Endothelial cell of umbilical vein (primary cell): ENCODE measurements at regions not wholly inside any gene's neighbourhood (a gene's known extent, or its start where the extent isn't known, plus 50 kb on each side); places are given as distances from the start of the nearest gene placed in this dataset.

ENCODE experiments used
- BruUV-seq: library from RNA; stranded (reverse); fragments of 400-500 nt; replicated peaks from 2 replicates; lab custom pipeline; 2021; lab: Mats Ljungman, UMichigan
- CTCF ChIA-PET: fragments of 300-600, 350-600 bp; sonication (Branson Sonifier 250); formaldehyde crosslinking; loops from one replicate; lab custom pipeline; 2021; ENCODE audit warnings: antibody characterized with exemption, inconsistent platforms; lab: Charles Lee
- POLR2A ChIA-PET: fragments of 300-600, 350-600 bp; sonication (Branson Sonifier 250); formaldehyde crosslinking; loops from one replicate; lab custom pipeline; 2021; ENCODE audit warnings: antibody characterized with exemption, inconsistent platforms; lab: Charles Lee
- DNase-seq: peaks from one replicate; pipeline ENCODE4 v3.0.0-alpha.2; 2011; ENCODE audit warnings: low read depth, low spot score
- FAIRE-seq: peaks from 2 replicates; lab custom pipeline; 2011; peaks lifted over from hg19 to GRCh38; lab: Jason Lieb, UNC
- H2AFZ ChIP-seq: 2 replicates; pipeline ENCODE4 v1.6.0; 2012; ENCODE audit warnings: low read depth, low read length, control low read depth, inconsistent platforms
- H3K27ac ChIP-seq: 2 replicates; pipeline ENCODE4 v1.5.1; 2011; ENCODE audit warnings: low read depth, mild to moderate bottlenecking, control low read depth, low read length, moderate library complexity; ENCODE audit not compliant: insufficient read depth
- H3K27me3 ChIP-seq, 2 experiments: 2 replicates each; pipeline versions ENCODE4 v1.6.0 to v1.6.1; 2011; ENCODE audit warnings: low read length in 2 of 2, mixed read lengths in 1 of 2; ENCODE audit not compliant: control insufficient read depth in 2 of 2, insufficient read depth in 2 of 2
- H3K36me3 ChIP-seq, 2 experiments: 2 replicates in 1 of 2; 3 replicates in 1 of 2; pipeline ENCODE4 v1.5.1; 2011; ENCODE audit warnings: low read length in 2 of 2, mild to moderate bottlenecking in 1 of 2, moderate library complexity in 1 of 2; ENCODE audit not compliant: control insufficient read depth in 2 of 2, insufficient read depth in 2 of 2; ENCODE audit errors: extremely low read depth in 1 of 2
- H3K4me1 ChIP-seq: 3 replicates; pipeline ENCODE4 v1.5.1; 2011; ENCODE audit warnings: mild to moderate bottlenecking, low read length; ENCODE audit not compliant: control insufficient read depth, insufficient read depth; ENCODE audit errors: extremely low read depth
- H3K4me2 ChIP-seq: 2 replicates; pipeline ENCODE4 v1.6.1; 2011; ENCODE audit warnings: low read length, control low read depth, mixed read lengths; ENCODE audit not compliant: insufficient read depth
- H3K4me3 ChIP-seq, 3 experiments: fragments of 200-600 bp in 1 of 3; sonication (generic), shearing (Covaris generic) in 1 of 3; replicated peaks in 1 of 3; 2 replicates each; pipeline ENCODE4 v1.5.1; 2011 to 2016; ENCODE audit warnings: control low read depth in 3 of 3, low read length in 3 of 3, mild to moderate bottlenecking in 2 of 3, inconsistent platforms in 1 of 3, low read depth in 1 of 3, moderate library complexity in 1 of 3; ENCODE audit not compliant: insufficient read depth in 1 of 3
- H3K79me2 ChIP-seq: 2 replicates; pipeline ENCODE4 v1.6.0; 2012; ENCODE audit warnings: low read length, inconsistent platforms; ENCODE audit not compliant: control insufficient read depth, insufficient read depth
- H3K9ac ChIP-seq: replicated peaks from 2 replicates; pipeline ENCODE3; 2011; ENCODE audit warnings: low read length, control low read depth; ENCODE audit not compliant: insufficient read depth; ENCODE audit errors: extremely low read depth
- H3K9me1 ChIP-seq: replicated peaks from 3 replicates; pipeline ENCODE4 v1.6.0; 2011; ENCODE audit warnings: mild to moderate bottlenecking, low read length; ENCODE audit not compliant: control insufficient read depth, insufficient read depth; ENCODE audit errors: extremely low read depth
- H3K9me3 ChIP-seq: replicated peaks from 2 replicates; pipeline ENCODE4 v1.5.1; 2012; ENCODE audit warnings: low read length, inconsistent platforms; ENCODE audit not compliant: control insufficient read depth, insufficient read depth
- H4K20me1 ChIP-seq: replicated peaks from 2 replicates; pipeline ENCODE3; 2011; ENCODE audit warnings: mild to moderate bottlenecking, low read length; ENCODE audit not compliant: control insufficient read depth, insufficient read depth; ENCODE audit errors: extremely low read depth
- EZH2 ChIP-seq: IDR thresholded peaks from 2 replicates; pipeline ENCODE4 v1.6.1; 2012; ENCODE audit warnings: borderline replicate concordance, low read depth, mild to moderate bottlenecking, moderate library complexity, low read length, inconsistent platforms; ENCODE audit not compliant: severe bottlenecking
- FOS ChIP-seq: IDR thresholded peaks from 2 replicates; pipeline ENCODE4 v1.6.1; 2011; ENCODE audit warnings: mild to moderate bottlenecking, low read length, moderate library complexity, borderline replicate concordance; ENCODE audit not compliant: insufficient read depth
- GATA2 ChIP-seq: IDR thresholded peaks from 2 replicates; pipeline ENCODE4 v1.7.0; 2011; ENCODE audit warnings: low read depth, mild to moderate bottlenecking, moderate library complexity, mixed read lengths, low read length; ENCODE audit not compliant: insufficient read length, insufficient read depth
- JUN ChIP-seq: IDR thresholded peaks from 2 replicates; pipeline ENCODE4 v1.6.1; 2011; ENCODE audit warnings: borderline replicate concordance, low read depth; ENCODE audit not compliant: insufficient read length, insufficient read depth
- MYC ChIP-seq: IDR thresholded peaks from one replicate; pipeline ENCODE4 v1.6.1; 2011; ENCODE audit warnings: mild to moderate bottlenecking, low read depth, low read length
- POLR2A ChIP-seq: IDR thresholded peaks from 2 replicates; pipeline ENCODE4 v1.6.1; 2012; ENCODE audit warnings: low read depth, mild to moderate bottlenecking, control low read depth, low read length
- POLR2AphosphoS5 ChIP-seq: IDR thresholded peaks from 2 replicates; pipeline ENCODE4 v1.6.1; 2012; ENCODE audit warnings: low read depth, mild to moderate bottlenecking, control low read depth, low read length, moderate library complexity; ENCODE audit not compliant: insufficient read depth
- dilution Hi-C: fragments of 300-500 bp; cut with MboI; formaldehyde crosslinking; loops from one replicate; pipeline ENCODE4 v1.15.0; 2019; ENCODE audit warnings: low sequenced_read_pairs; ENCODE audit not compliant: extremely low pct_ligation_motif_present
- intact Hi-C: fragments of 100-400 bp; cut with micrococcal nuclease; formaldehyde crosslinking; loops from one replicate; pipeline ENCODE4 v1.10.0; 2022
- TF ChIP-seq, protein P1 (sequence below), 2 donors: IDR thresholded peaks; 1 replicate in 1 of 2; 2 replicates in 1 of 2; pipeline ENCODE4 v1.5.1; 2011; ENCODE audit warnings: low read length in 2 of 2, mild to moderate bottlenecking in 2 of 2, moderate library complexity in 2 of 2, control low read depth in 1 of 2, inconsistent platforms in 1 of 2, low read depth in 1 of 2; ENCODE audit not compliant: insufficient read depth in 1 of 2; ENCODE audit errors: extremely low read depth in 1 of 2
- TF ChIP-seq, protein P2 (sequence below): IDR thresholded peaks from 2 replicates; pipeline ENCODE4 v1.6.1; 2011; ENCODE audit not compliant: insufficient read depth, insufficient read length

DNA sequence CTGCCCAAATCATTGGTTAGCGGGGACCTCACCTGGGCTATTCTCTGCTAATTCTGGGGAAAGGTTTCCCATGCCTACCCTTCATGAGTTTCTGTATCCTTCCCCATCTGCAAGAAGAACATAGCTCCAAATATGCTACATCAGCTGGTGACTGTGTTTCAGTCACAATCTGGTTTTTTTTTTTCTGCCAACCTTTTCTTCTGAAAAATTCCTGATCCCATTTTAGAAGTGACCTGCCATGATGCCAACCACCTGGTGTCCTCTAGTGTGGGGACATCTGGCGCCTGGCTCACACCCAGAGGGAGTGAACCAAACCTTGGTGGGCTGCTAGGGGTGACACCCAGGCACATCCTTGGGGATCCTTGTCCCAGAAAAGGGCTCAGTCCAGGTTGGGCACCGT, 76.1 kb downstream of the CHRD start:
- no peak for FAIRE-seq

More for the DNA sequence above, 76.1 kb downstream of the CHRD start:
- intact Hi-C loops = no loop called here
- no peaks in the 10 kb centered on the region for H4K20me1 ChIP-seq
- H3K4me2 ChIP-seq = no peak overlapping the region
- TF ChIP-seq POLR2AphosphoS5 (no peak), MYC (no peak), JUN (no peak), POLR2A (no peak), FOS (no peak), GATA2 (no peak), EZH2 (no peak)
- TF ChIP-seq, protein P1, sequence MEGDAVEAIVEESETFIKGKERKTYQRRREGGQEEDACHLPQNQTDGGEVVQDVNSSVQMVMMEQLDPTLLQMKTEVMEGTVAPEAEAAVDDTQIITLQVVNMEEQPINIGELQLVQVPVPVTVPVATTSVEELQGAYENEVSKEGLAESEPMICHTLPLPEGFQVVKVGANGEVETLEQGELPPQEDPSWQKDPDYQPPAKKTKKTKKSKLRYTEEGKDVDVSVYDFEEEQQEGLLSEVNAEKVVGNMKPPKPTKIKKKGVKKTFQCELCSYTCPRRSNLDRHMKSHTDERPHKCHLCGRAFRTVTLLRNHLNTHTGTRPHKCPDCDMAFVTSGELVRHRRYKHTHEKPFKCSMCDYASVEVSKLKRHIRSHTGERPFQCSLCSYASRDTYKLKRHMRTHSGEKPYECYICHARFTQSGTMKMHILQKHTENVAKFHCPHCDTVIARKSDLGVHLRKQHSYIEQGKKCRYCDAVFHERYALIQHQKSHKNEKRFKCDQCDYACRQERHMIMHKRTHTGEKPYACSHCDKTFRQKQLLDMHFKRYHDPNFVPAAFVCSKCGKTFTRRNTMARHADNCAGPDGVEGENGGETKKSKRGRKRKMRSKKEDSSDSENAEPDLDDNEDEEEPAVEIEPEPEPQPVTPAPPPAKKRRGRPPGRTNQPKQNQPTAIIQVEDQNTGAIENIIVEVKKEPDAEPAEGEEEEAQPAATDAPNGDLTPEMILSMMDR (IDR thresholded peaks at IDR 0.05; ENCODE audit: extremely low read depth in 1 of 2, insufficient read depth in 1 of 2, low read depth in 1 of 2, low read length in 2 of 2) = no peak
- TF ChIP-seq, protein P2, sequence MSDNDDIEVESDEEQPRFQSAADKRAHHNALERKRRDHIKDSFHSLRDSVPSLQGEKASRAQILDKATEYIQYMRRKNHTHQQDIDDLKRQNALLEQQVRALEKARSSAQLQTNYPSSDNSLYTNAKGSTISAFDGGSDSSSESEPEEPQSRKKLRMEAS = no peak
- BruUV-seq = no TSS peak
- H3K27me3 ChIP-seq = no peaks in the 10 kb centered on the region
- no peaks in the 10 kb centered on the region for H3K9me1 ChIP-seq
- H3K9me3 ChIP-seq = no peaks in the 10 kb centered on the region
- H3K79me2 ChIP-seq = no peaks in the 10 kb centered on the region
- ChIA-PET POLR2A (interaction anchor here (0.7 kb wide), 1 partner anchor 87 kb away, joined by 3 read pairs; no protein-coding TSS in a partner anchor), CTCF (interaction anchor here (1.5 kb wide), 1 partner anchor 84 kb away, joined by 5 read pairs; no protein-coding TSS in a partner anchor)
- H3K4me1 ChIP-seq = peaks cover 16% of the 10 kb centered on the region
- no peak for DNase-seq
- dilution Hi-C loops = no loop called here
- no peak overlapping the region for H2AFZ ChIP-seq
- no peak overlapping the region for H3K4me3 ChIP-seq
- no peak overlapping the region for H3K9ac ChIP-seq
- no peaks in the 10 kb centered on the region for H3K36me3 ChIP-seq
- H3K27ac ChIP-seq = no peak overlapping the region
